Hematopoietic multipotent progenitor cell treated with erythropoietin and hydrocortisone succinate and interleukin-3 and kit ligand, for 4 days (in vitro differentiated cells): ENCODE measurements at regions not wholly inside any gene's neighbourhood (a gene's known extent, or its start where the extent isn't known, plus 50 kb on each side); places are given as distances from the start of the nearest gene placed in this dataset.

Source experiments
- DNase-seq: peaks from one replicate; pipeline ENCODE4 v3.0.0-alpha.2; 2015

DNA sequence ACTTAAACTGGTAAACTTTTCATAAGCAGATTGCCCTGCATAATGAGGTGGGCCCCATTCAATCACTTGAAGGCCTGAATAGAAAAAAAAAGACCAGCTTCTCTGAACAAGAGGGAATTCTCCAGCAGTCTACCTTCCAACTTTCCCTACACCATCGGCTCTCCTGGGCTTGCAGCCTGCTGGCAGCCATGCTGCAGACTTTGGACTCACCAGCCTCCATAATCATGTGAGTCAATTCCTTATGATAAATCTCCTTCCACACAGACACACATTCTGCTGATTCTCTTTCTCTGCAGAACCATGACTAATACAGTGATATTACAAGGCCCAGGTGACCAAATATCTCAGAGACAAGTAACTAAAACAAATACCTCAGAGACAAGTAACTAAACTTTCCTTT, 113.8 kb upstream of the WDR17 start:
- DNase-seq, result no peak

DNA sequence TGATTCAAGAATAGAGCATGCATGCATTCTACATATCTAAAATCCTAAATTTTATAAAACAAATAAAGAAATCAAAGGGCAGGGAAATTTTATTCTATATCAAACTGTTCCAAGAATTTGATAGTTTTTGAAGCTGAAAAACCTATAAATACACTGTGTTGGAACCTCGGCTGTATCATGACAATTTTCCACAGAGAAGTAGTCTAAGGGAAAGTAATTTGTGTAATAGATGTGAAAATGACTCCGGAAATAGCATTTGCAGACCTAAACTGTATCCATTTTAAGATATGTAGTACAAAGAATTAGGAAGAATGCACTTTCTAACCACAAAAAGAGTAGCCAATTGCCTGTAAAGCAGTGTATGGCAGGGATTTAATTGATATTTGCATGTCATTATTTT, 112.5 kb upstream of the WDR17 start:
- DNase-seq, result no peak

DNA sequence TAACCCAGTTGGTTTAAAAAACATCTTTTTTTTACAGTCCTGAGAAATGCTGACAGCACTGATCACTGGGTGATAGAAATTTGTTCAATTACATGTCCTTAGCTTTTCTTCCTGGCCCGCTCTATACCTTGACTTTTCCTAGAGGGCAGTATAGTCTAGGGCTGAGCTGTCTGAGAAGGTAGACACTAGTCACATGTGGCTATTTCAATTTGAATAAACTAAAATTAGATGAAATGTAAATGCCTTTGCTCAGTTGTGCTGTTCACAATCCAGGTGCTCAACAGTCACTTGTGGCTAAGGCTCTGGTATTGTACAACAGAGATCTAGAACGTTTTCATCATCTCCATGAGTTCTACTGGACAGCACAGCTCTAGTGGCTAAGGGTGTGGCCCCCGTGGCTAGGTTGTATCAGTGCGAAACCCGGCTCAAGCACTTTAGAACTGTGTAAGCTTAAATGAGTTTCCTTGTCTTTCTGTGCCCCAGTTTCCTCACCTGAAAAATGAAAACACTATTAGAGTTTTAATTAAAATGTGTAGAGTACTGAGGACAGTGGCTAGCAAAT, 111.6 kb upstream of the WDR17 start:
- peak; percentile 38 for DNase-seq

DNA sequence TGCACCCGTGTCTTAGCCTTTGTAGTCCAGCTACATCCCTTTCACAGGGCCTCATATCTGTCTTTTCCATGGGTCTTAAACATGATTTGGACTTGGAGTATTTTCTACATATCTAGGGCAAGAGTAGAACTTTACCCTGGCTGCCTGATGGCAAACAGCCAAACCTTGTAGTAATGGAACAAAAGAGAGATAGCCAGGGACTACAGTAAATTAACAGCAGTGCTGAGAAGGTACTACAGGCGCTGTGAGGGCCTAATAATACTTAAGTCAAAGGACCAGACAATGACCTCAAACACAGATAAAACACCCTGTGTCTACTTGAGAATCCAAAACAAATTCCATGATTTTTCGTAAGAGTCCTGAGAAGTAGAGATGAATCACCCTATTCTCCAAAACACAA, 111.0 kb upstream of the WDR17 start:
- no peak for DNase-seq

DNA sequence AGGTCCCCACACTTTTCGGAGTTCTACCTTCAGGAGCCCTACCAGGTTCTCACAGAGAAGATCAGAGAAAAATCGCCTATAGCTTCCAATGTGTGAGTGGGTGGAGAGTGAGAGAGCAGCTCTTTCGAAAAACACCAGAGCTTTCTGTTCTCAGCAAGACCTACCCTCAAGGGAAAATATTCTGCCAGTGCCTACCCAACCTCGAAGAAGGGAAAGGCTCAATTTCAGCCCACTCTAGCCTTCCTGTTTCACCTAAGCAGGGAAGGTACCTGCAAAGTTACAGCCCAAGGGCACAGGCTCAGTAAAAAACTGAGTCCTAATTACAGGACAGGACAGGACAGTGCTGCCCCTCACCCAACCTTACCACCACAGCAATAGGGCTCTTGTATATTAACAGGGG, 104.0 kb upstream of the WDR17 start:
- DNase-seq, result no peak

DNA sequence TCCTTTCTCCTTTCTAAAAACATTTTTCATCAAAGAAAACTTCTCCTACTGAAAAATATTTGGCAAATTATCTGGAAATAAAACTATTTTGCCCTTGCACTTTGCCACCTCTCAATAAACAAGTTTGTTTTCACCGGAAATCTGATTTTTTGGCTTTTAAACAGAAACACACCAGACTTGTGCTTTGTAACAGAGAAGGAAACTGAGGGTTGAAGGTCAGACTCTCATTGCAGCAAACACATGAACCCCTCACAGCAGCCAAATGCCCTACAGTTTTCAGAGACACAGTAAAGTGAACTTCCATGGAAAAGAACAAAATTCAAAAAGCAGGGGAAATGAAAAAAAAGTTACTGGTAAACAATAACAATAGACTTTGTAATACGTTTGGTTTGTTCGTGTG, 95.6 kb upstream of the WDR17 start:
- no peak for DNase-seq

DNA sequence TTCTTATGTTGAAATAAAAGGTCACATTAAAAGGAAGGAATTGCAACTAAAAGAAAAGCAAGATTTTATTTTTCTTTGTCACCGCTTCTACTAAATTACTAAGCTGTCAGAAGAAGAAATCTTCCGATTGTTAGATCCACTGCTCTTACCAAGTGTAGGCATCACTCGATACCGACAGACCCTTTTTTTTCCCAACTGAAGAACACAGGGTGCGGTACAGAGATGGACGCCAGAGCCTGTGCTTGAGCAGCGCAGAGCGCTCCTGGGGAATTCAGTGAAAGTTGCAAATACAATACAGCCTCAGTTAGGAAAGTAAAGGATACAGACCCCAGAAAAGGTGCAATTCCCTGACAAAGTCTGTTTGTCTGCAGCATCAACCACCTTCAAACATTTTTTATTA, 94.9 kb upstream of the WDR17 start:
- no peak for DNase-seq

DNA sequence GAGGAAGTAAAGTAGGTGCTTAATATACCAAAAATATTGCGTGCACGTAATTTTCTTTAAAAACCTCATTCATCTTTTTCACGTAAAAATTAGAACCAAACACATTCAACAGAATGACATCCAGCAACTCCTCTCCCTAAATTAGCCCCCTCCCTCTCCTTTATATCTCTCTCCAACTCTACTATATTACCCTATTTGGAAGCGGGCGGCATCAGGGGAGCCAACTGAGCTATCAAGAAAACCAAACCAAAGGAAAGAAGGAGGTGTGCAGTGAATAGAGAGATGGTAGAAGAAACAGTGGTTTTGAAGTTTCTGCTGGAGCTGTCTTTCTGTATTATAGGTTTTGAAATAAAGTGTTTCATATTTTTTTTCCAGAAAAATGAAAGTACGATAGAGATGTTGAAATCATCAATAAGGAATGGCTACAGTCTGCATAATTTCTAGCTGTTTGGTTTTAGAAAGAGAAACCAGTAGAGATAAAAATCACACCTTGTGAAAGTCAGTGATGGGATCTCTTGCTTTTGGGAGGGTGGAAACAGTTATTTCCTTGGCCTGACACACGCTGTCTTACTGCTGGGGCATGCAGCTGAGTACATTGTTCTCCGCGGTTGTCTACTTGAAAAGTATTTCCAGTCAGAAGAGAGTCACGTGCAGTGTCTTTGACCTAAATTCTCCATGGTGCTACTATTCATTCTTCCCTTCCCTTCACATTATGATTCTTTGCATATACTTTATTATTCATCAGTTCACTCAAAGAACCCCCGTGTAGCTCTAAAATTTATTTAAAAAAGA, 94.1 kb upstream of the WDR17 start:
- DNase-seq, result no peak

DNA sequence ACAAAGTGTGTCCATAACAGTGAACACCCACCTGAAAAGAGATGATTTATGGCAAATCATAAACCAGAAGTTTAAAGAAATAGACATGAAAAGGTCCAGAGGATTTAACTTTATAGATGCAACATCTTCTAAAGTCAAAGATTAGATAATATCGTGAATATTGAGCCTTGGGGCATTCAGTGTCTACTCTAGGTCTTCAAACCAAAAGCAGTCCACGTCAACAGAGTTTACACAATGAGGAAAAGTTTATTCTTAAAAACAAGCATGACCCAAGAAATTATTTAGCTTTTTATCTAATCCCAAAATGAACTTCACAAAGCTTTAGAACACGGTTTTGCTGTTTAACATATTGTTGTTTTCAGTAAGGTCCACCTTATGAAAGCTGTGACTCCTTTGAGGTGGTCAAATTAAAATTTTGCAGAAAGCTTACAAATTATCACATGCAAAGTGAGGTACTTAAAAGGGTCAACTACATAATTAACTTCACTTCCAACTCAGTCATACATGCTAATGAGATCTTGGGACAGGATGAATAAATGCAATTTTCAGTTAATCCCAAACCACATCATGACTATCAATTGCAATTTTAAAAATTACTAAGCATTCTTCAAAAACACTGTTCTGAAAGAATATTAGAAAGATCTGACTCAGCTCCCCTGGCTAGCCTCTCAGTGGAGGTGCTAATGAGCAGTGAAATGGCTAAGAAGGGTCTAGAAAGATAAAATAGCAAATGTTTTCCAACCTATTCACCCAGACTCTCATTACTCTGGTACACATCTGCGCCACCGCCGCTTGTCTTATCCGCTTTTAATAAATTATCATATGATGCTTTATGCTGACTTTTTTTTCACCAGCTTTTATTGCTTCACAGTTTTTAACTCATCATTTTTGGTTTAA, 92.4 kb upstream of the WDR17 start:
- DNase-seq, result no peak

DNA sequence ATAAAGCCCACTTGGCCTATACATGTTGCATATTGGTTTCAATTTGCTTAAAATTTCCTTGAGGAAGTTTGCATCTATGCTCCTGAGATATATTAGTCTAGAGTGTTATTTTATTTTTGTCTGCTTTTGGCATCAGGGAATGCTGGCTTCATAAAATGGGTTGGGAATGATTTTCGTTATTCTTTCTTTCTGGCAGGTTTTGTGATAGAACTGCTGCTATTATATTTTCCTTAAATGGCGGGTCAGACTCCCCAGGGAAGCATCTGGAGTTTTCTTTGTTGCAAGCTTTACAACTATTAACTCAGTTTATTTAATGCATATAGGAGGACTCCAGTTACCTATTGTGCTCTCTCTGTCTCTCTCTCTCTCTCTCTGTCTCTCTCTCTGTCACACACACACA, 82.0 kb upstream of the WDR17 start:
- no peak for DNase-seq

DNA sequence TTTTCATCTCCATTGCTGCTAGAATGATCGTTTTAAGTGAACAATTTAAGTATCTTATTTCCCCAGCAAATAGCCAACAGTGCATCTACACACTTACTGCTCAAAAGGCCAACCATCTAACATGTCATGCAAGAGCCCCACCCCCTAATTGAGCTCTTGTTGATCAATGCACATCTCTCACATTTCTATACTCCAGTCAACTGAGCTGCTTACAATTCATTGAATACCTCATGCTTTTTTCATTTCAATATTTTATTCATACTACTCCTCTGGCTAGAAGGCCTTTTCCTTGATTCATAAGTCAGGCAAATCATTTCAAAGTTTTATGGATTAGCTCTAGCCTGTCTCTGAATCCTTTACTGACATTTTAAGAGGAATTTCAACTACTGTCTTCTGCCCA, 79.0 kb upstream of the WDR17 start:
- DNase-seq, result no peak

DNA sequence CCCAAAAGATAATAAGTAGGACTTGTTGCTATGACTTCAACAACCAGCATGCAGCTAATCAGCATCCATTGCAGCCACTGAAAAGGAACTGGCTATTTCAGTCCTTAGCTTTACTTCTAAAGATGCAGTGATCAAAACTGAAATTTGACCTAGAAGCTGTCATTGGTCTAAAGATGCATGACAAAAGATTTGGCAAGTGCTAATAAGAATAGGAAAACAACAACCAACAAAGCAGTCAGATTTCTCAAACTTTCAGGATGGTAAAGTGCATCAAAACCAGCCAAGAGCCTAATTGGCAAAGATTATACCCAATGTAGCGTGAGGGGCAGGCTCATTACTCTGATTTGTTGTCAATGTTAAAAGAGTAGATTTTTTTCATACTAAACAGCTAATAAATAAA, 77.1 kb upstream of the WDR17 start:
- no peak for DNase-seq

DNA sequence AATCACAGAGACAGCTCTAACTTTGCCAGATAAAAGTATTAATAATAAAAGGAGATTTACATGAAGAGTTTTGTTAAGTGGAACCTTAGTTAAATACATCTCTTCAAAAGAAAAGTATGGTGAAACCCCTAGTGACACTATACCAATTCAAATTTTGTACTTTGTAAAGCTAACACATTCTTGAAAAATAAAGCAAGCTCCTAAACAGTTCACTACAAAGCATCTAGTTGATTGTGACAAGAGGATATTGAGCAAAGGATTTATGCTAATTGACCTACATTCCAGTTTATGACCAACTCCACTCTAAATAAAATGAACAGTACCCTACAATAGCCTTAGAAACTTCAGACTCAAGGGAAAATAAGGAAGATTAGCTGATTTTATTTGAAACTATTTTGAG, 69.4 kb upstream of the WDR17 start:
- no peak for DNase-seq

DNA sequence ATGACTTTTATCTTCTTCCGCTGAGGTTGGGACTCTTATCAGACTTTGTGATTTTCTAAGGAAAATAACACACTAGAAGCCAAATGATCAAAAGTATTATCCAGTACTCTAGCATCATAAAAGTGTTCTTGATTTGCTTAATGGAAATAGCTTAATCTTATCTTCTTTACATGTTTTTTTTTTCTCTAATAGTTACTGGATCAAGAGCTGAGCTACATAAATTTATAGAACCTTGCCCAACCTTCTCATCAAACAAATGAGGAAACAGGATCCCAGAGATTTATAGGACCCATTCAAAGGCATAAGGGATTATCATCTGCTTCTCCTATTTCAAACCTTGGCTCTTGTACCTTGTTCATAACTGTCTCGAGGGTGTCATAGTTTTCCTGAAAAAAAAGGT, 68.3 kb upstream of the WDR17 start:
- no peak for DNase-seq

DNA sequence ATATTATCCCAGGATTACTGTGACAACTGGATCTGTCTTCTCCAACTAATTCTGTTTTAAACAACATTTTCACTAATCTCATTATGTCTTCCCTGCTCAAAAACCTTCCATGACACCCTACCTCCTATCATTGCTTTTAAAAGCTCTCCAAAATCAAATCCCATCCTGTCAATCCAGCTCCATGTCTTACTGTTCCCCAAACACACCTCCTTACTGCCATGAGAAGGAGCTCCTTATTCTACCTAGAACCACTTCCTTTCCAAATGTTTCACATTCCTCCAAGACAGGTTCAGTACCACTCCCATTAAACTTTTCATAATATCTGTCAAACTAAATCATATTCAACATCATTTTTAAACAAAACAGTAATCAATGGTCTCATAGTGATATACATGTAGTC, 66.9 kb upstream of the WDR17 start:
- no peak for DNase-seq

DNA sequence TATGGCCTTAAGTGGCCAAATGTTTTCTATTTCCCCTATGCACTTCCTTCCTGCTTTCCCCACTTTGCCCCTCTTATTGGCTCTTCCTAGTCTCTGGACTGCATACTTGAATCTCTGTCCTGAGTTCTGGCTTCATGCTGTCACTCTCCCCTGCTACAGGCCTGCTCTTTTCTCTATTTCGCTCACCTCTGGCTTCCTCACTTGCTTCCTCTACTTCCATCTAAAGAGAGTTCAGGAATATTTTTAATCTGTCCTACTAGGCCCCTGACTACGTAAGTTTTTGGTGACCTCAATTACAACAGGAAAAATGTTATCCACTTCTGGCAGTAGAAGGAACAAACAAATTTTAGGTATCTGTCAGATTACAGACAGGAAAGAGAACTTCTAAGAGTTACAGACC, 65.7 kb upstream of the WDR17 start:
- no peak for DNase-seq

DNA sequence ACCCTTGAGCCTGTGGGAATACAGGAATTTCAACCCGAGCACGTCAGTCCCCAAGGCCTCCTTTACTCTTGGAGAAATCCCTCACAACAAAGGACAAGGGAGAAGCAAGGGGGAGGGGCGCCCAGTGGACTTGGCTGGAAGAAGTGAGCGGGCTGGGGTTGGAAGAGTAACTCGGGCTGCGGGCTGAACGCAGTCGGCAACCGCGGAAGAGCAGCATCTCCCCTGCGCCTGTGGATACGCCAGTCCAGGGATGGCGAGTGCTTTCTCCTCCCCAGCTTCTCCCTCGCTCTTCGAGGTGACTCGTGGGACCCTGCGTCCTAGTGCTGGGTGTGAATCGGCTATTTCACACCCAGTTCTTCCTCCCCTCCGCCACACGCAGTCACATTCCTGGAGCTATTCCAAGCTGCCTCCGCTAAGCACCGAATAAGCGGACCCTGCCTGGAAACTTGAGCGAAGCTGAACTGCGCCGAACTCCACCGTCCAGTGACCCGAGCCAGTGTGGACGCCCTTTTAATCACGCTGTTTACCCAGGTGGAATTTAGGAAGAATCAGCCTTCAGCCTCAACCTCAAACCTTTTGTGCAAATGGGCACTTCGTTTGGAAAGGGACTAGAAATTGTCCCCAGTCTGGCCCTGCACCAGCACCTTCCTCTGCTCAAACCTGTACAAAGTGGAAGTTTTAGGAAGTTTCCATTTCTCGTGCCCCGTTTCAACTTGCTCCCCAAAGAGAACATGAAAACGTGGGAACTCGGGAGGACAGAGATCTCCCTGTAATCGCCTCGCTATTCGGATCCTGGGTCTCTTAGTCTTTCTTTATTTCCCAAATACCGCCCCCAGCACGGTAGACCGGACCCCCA, 64.3 kb upstream of the WDR17 start:
- DNase-seq, result peak; percentile 7

DNA sequence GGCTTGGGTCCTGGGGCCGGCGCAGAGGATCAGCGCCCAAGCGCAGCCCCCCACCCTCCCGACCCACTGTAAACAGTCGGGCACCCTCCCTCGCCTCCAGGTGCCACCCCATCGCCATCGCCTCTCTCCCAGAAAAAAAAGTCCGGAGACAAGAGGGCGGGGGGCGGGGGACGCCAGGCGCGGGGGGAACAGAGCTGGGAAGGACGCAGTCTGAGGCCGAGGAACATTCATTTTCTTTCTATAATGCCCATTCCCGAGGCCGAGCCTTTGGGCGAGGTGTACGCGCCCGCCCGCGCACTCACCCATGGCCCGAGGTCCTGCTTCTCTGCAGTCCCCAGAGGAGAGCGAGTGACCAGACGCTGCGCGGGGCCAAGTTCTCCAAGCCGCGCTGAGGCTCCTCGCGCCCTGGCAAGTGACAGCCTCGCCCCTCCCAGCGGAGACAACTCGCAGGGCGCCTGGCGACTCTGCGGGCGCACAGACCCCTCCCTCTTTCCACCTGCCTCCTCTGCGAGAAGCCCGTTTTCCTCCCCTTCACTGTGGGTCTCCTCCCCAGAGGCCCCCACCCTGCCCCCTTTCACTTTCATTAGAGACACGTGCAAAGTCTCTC, 63.5 kb upstream of the WDR17 start:
- peak; percentile 48 for DNase-seq

DNA sequence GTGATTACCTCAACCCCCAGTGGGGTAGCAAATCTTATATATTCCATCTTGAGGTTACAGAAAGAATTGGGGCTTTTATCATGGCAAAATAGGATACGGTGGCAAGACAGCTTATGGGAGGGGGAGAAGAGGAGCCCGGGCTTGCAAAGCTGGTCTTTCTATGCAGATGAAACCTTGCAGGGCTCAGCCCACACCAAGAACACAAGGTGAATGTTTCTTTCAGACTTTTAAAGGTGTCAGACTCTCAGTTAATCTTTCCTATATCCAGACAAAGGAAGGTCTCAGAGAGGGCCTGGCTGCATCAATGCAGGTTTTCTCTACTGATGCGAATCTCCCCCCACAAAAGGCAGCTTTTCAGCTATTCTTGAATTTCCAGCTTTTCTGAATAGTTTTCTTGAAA, 59.9 kb upstream of the WDR17 start:
- DNase-seq, result no peak

DNA sequence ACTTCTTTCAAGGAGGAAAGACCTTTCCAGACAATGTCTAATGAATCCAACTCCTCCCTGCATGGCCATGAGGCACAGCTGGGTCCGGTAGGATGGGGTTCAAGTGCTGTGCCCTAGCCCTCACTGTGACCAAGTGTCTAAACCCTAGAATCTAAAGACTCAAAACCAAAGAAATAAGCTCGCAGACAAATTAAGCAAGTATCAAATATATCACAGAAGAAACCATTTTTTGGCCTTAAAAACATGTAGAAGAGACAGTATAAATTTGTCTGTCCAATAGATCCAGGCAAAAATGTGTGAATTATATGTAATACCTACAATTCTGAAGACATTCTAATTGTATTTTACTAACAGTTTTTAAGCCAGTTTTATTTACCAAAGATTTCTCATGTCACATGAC, 56.4 kb upstream of the WDR17 start:
- DNase-seq, result no peak

DNA sequence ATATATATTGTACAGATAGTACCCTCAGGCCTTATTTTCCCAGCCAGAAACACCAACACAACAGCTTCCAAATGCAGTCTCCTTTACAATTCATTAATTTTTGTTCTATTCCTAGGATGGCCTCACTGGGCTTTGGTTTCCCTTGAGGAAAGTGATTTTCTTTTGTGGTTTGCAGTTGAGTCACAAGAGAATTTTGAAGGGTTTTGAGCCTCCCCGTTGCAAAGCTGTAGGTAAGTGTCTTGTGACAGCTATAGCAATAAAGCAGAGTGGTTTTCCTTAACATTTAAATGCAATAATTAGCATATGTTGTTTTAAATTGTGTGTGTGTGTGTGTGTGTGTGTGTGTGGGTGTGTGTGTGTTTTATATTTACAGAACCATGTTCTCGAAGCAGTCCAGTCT, 54.1 kb upstream of the WDR17 start:
- no peak for DNase-seq

DNA sequence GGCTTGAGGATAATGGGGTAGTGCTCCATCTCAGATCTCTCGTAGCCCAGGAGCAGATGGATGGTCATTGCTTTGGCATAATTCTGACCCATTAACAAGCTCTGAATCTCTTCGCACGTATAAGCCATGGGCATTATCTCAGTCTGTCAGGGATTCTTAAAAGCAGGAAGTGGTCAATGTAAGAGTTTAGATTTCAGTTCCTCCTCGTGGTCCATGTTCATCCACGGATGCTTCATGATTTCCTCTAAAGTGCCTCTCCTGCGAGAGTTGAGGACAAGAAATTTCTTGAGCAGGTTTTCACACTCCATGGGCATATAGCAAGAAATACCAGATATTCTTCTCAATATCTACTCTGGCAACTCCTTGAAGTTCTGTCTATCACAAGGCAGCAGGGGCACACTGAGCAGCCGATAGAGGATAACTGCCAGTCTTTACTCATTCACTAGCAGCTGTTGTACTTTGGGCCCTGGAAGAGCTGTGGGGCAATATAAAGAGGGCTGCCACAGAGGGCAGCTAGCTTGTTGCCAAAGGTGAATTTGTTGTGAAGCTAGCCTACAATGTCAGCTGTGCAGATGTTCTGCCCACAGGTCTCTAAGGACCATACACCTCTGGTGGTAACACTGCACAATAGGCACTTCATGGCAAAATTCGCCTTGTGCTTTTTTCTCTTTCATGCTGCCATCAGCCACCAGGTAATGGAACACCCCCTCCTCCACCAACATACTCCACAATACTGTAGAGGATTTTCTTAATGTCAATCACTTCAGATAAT, 52.0 kb upstream of the WDR17 start:
- DNase-seq, result peak; percentile 32
